K562 (cell line): ENCODE measurements at regions not wholly inside any gene's neighbourhood (a gene's known extent, or its start where the extent isn't known, plus 50 kb on each side); places are given as distances from the start of the nearest gene placed in this dataset.
A peak's percentile ranks its signal among the peaks of the same experiment; 100 is the strongest.

ENCODE experiments used
- ATAC-seq: fragments of 200-7000 bp; cut with Tn5 transposase; 3 replicates; pipeline ENCODE4 v1.9.1; 2020; ENCODE audit warnings: moderate library complexity
- BruUV-seq: library from RNA; stranded (reverse); fragments of 400-500 nt; replicated peaks from 2 replicates; lab custom pipeline; 2021; lab: Mats Ljungman, UMichigan
- CTCF ChIA-PET: fragments of 300-600 bp; formaldehyde crosslinking; extraction: SDS; loops from one replicate; lab custom pipeline; 2021; ENCODE audit warnings: low intra/inter-chr PET ratio; lab: Yijun Ruan, JAX
- POLR2A ChIA-PET: fragments of 300-600, 350-650 bp; sonication (Branson Sonifier 250); formaldehyde crosslinking; extraction: SDS; loops from one replicate; lab custom pipeline; 2021; ENCODE audit warnings: antibody characterized with exemption, inconsistent platforms; lab: Yijun Ruan, JAX
- DNase-seq, 4 experiments: peaks; one replicate each; pipeline versions ENCODE4 v3.0.0 to v3.0.0-alpha.2; 2011 to 2018; ENCODE audit warnings: low spot score in 3 of 4, mixed read lengths in 3 of 4; ENCODE audit errors: extremely low read depth in 1 of 4
- FAIRE-seq: peaks from 2 replicates; lab custom pipeline; 2011; peaks lifted over from hg19 to GRCh38; lab: Jason Lieb, UNC
- H2AFZ ChIP-seq: 2 replicates; pipeline ENCODE4 v1.6.0; 2011; ENCODE audit warnings: low read depth, low read length, control low read depth, inconsistent platforms
- H3K27ac ChIP-seq: fragments of 200-600 bp; 3 replicates; pipeline ENCODE4 v1.8.0; 2011; ENCODE audit warnings: low read depth, mild to moderate bottlenecking, control low read depth, inconsistent platforms, low read length, moderate library complexity, mixed read lengths; ENCODE audit errors: extremely low read depth
- H3K27me3 ChIP-seq, 2 experiments: fragments of 300-600 bp in 1 of 2; 2 replicates in 1 of 2; 3 replicates in 1 of 2; pipeline versions ENCODE4 v1.6.0 to v1.8.0; 2011; ENCODE audit warnings: inconsistent platforms in 2 of 2, low read length in 2 of 2, mild to moderate bottlenecking in 1 of 2, mixed read lengths in 1 of 2, moderate library complexity in 1 of 2; ENCODE audit not compliant: control insufficient read depth in 2 of 2, insufficient read depth in 2 of 2
- H3K36me3 ChIP-seq: fragments of 300-600 bp; 3 replicates; pipeline ENCODE4 v1.8.0; 2011; ENCODE audit warnings: mild to moderate bottlenecking, low read length, inconsistent platforms; ENCODE audit not compliant: control insufficient read depth, insufficient read depth
- H3K4me1 ChIP-seq, 2 experiments: fragments of 200-600 bp in 1 of 2; replicated peaks in 1 of 2; 2 replicates in 1 of 2; 3 replicates in 1 of 2; pipeline versions ENCODE4 v1.5.1 to v1.8.0; 2011; ENCODE audit warnings: inconsistent platforms in 2 of 2, low read length in 2 of 2, mild to moderate bottlenecking in 1 of 2, mixed read lengths in 1 of 2, moderate library complexity in 1 of 2; ENCODE audit not compliant: control insufficient read depth in 2 of 2, insufficient read depth in 2 of 2
- H3K4me2 ChIP-seq: 2 replicates; pipeline ENCODE4 v1.6.1; 2011; ENCODE audit warnings: low read length, control low read depth, inconsistent platforms, mixed read lengths; ENCODE audit not compliant: insufficient read depth
- H3K4me3 ChIP-seq: fragments of 200-600 bp; sonication (generic), shearing (Covaris generic); 2 replicates; pipeline ENCODE4 v1.5.1; 2016; ENCODE audit warnings: control low read depth, inconsistent platforms
- H3K79me2 ChIP-seq: fragments of 200-600 bp; 3 replicates; pipeline ENCODE4 v1.8.0; 2011; ENCODE audit warnings: low read length, inconsistent platforms; ENCODE audit not compliant: control insufficient read depth, insufficient read depth
- H3K9ac ChIP-seq, 2 experiments: 2 replicates each; pipeline versions ENCODE4 v1.6.0 to v1.6.1; 2011; ENCODE audit warnings: low read depth in 2 of 2, low read length in 2 of 2, control low read depth in 1 of 2, inconsistent platforms in 1 of 2, mild to moderate bottlenecking in 1 of 2, mixed read lengths in 1 of 2; ENCODE audit not compliant: insufficient read depth in 1 of 2
- H3K9me1 ChIP-seq: one replicate; pipeline ENCODE4 v1.6.0; 2011; ENCODE audit warnings: inconsistent platforms, mild to moderate bottlenecking, low read length, moderate library complexity; ENCODE audit not compliant: control insufficient read depth, insufficient read depth
- H3K9me3 ChIP-seq: replicated peaks from 2 replicates; pipeline ENCODE4 v1.5.1; 2011; ENCODE audit warnings: low read depth, low read length, inconsistent platforms; ENCODE audit not compliant: control insufficient read depth, insufficient read depth
- H4K20me1 ChIP-seq: replicated peaks from 2 replicates; pipeline ENCODE4 v1.6.1; 2011; ENCODE audit warnings: low read length, inconsistent platforms, mixed read lengths; ENCODE audit not compliant: control insufficient read depth, insufficient read depth
- ATF4 ChIP-seq: fragments of 450-650 bp; formaldehyde crosslinking; IDR thresholded peaks from 2 replicates; pipeline ENCODE4 v1.4.0; 2022; ENCODE audit warnings: mild to moderate bottlenecking, moderate library complexity
- BDP1 ChIP-seq: IDR thresholded peaks from 3 replicates; pipeline ENCODE4 v1.6.1; 2011; ENCODE audit not compliant: insufficient read length, insufficient read depth
- BRF1 ChIP-seq: IDR thresholded peaks from 3 replicates; pipeline ENCODE4 v1.6.1; 2011; ENCODE audit warnings: borderline replicate concordance, mild to moderate bottlenecking; ENCODE audit not compliant: insufficient read length; ENCODE audit errors: extremely low read depth
- CBX8 ChIP-seq: fragments of 200-600 bp; sonication (generic); IDR thresholded peaks from 2 replicates; pipeline ENCODE4 v1.6.1; 2012; ENCODE audit warnings: borderline replicate concordance, mixed run types, low read depth, mild to moderate bottlenecking, moderate library complexity, mixed read lengths, low read length, control low read depth, inconsistent platforms; ENCODE audit not compliant: poor library complexity, severe bottlenecking; ENCODE audit errors: extremely low read depth
- ERF ChIP-seq: fragments of 450-650 bp; formaldehyde crosslinking; IDR thresholded peaks from 2 replicates; pipeline ENCODE4 v1.4.0; 2020; ENCODE audit warnings: mild to moderate bottlenecking, mixed read lengths
- GATA2 ChIP-seq: sonication (generic); formaldehyde crosslinking; IDR thresholded peaks from 2 replicates; pipeline ENCODE4 v1.4.0; 2020; ENCODE audit warnings: mild to moderate bottlenecking, missing genetic modification reagents
- HMG20A ChIP-seq: fragments of 450-650 bp; formaldehyde crosslinking; conservative IDR thresholded peaks from 2 replicates; pipeline ENCODE4 v1.4.0; 2020; ENCODE audit warnings: mild to moderate bottlenecking, mixed read lengths
- RBBP5 ChIP-seq: fragments of 200-600 bp; sonication (generic); IDR thresholded peaks from 2 replicates; pipeline ENCODE4 v1.6.1; 2012; ENCODE audit warnings: borderline replicate concordance, mild to moderate bottlenecking, low read length, control low read depth, inconsistent platforms; ENCODE audit not compliant: insufficient read depth, poor library complexity, severe bottlenecking
- SMARCB1 ChIP-seq: IDR thresholded peaks from 2 replicates; pipeline ENCODE4 v1.6.1; 2011; ENCODE audit warnings: improper control_type of control experiment, low read depth; ENCODE audit not compliant: insufficient read length
- TARDBP ChIP-seq: fragments of 450-650 bp; IDR thresholded peaks from 2 replicates; pipeline ENCODE4 v1.6.1; 2016
- TFAP4 ChIP-seq: sonication (generic); formaldehyde crosslinking; IDR thresholded peaks from 2 replicates; pipeline ENCODE4 v1.8.0; 2022; ENCODE audit warnings: missing genetic modification reagents, mild to moderate bottlenecking, moderate library complexity, borderline replicate concordance
- TRIM25 ChIP-seq: fragments of 450-650 bp; IDR thresholded peaks from 2 replicates; pipeline ENCODE4 v1.7.0; 2016; ENCODE audit warnings: borderline replicate concordance
- VEZF1 ChIP-seq: fragments of 200-800 bp; sonication (Bioruptor generic); IDR thresholded peaks from 2 replicates; pipeline ENCODE4 v1.6.1; 2017; ENCODE audit warnings: missing genetic modification characterization, missing compliant biosample characterization
- ZNF263 ChIP-seq: sonication (generic); formaldehyde crosslinking; IDR thresholded peaks from 2 replicates; pipeline ENCODE4 v1.8.0; 2022; ENCODE audit warnings: mild to moderate bottlenecking, missing genetic modification reagents, borderline replicate concordance
- ZNF280A ChIP-seq: fragments of 450-650 bp; IDR thresholded peaks from 2 replicates; pipeline ENCODE4 v1.6.1; 2018; ENCODE audit warnings: mild to moderate bottlenecking, low read depth; ENCODE audit not compliant: partially characterized antibody
- ZNF311 ChIP-seq: fragments of 250-450 bp; sonication (Bioruptor Pico); IDR thresholded peaks from 2 replicates; pipeline ENCODE4 v1.4.0; 2020; ENCODE audit warnings: mild to moderate bottlenecking, moderate library complexity
- ZNF324 ChIP-seq: fragments of 250-450 bp; sonication (Bioruptor Pico); IDR thresholded peaks from 2 replicates; pipeline ENCODE4 v1.4.0; 2020; ENCODE audit warnings: mild to moderate bottlenecking
- WGBS: fragments of 100-300 bp; shearing (Covaris generic); methylation state at CpG from one replicate; pipeline ENCODE4 v1.1.6; 2016; ENCODE audit warnings: low coverage, mixed read lengths; ENCODE audit not compliant: insufficient coverage; ENCODE audit errors: missing lambda C conversion rate; 5-methylcytosine and 5-hydroxymethylcytosine counted together
- in situ Hi-C: fragments of 300-500 bp; cut with MboI; formaldehyde crosslinking; loops from 4 replicates; pipeline ENCODE4 v1.15.0; 2018; ENCODE audit warnings: inconsistent platforms, mixed read lengths
- intact Hi-C: fragments of 100-400 bp; cut with micrococcal nuclease; formaldehyde crosslinking; loops from 2 replicates; pipeline ENCODE4 v1.14.2; 2022

- ATAC-seq = no peak
- TF ChIP-seq ZNF311 (no peak), HMG20A (CRISPR knock-in tag) (no peak), ERF (CRISPR knock-in tag) (no peak), GATA2 (no peak), ZNF324 (CRISPR knock-in tag) (no peak), TARDBP (no peak), TRIM25 (no peak), VEZF1 (no peak), RBBP5 (no peak), CBX8 (no peak), SMARCB1 (no peak), ATF4 (CRISPR knock-in tag) (peak; percentile 62; the same call in 1 of the 2 replicates), BDP1 (no peak), ZNF280A (no peak), TFAP4 (CRISPR knock-in tag) (no peak), BRF1 (no peak), ZNF263 (CRISPR knock-in tag) (no peak)
Observed at GRCh38 chr15:47407692-47408091, 309.6 kb upstream of the SEMA6D start.

More at GRCh38 chr15:47407692-47408091, 309.6 kb upstream of the SEMA6D start:
- intact Hi-C loops (no loop called here), in situ Hi-C loops (no loop called here)
- Histone ChIP-seq H3K27me3 (no peaks in the 10 kb centered on the region), H3K9me1 (no peaks in the 10 kb centered on the region), H4K20me1 (no peaks in the 10 kb centered on the region), H3K27ac (no peak overlapping the region), H2AFZ (no peak overlapping the region), H3K79me2 (no peaks in the 10 kb centered on the region), H3K9me3 (no peaks in the 10 kb centered on the region), H3K4me3 (no peak overlapping the region), H3K9ac (no peak overlapping the region), H3K4me2 (no peak overlapping the region), H3K4me1 (no peaks in the 10 kb centered on the region), H3K36me3 (no peaks in the 10 kb centered on the region)
- CTCF ChIA-PET = no interaction called here
- DNase-seq (no peak), FAIRE-seq (no peak)
- BruUV-seq = no TSS peak
- POLR2A ChIA-PET = no interaction called here
- 0% methylated on average over 5 of the region's 5 CpGs for WGBS
